Fibroblast of pulmonary artery (primary cell): ENCODE measurements at regions not wholly inside any gene's neighbourhood (a gene's known extent, or its start where the extent isn't known, plus 50 kb on each side); places are given as distances from the start of the nearest gene placed in this dataset.
"Not testable (repeated sequence)": the region's sequence is repeated elsewhere in the genome, so short reads cannot be mapped to it uniquely, and the experiment has no call there.

ENCODE experiments used
- DNase-seq: peaks from one replicate; pipeline ENCODE4 v3.0.0-alpha.2; 2010; ENCODE audit warnings: low read depth
- H3K4me3 ChIP-seq: replicated peaks from 2 replicates; pipeline ENCODE4 v1.5.1; 2011; ENCODE audit warnings: low read depth, mild to moderate bottlenecking, control low read depth, low read length, moderate library complexity
- TF ChIP-seq, protein P1 (sequence below): IDR thresholded peaks from 2 replicates; pipeline ENCODE4 v1.5.1; 2011; ENCODE audit warnings: mild to moderate bottlenecking, control low read depth, low read length, inconsistent platforms; ENCODE audit errors: missing control alignments

DNA sequence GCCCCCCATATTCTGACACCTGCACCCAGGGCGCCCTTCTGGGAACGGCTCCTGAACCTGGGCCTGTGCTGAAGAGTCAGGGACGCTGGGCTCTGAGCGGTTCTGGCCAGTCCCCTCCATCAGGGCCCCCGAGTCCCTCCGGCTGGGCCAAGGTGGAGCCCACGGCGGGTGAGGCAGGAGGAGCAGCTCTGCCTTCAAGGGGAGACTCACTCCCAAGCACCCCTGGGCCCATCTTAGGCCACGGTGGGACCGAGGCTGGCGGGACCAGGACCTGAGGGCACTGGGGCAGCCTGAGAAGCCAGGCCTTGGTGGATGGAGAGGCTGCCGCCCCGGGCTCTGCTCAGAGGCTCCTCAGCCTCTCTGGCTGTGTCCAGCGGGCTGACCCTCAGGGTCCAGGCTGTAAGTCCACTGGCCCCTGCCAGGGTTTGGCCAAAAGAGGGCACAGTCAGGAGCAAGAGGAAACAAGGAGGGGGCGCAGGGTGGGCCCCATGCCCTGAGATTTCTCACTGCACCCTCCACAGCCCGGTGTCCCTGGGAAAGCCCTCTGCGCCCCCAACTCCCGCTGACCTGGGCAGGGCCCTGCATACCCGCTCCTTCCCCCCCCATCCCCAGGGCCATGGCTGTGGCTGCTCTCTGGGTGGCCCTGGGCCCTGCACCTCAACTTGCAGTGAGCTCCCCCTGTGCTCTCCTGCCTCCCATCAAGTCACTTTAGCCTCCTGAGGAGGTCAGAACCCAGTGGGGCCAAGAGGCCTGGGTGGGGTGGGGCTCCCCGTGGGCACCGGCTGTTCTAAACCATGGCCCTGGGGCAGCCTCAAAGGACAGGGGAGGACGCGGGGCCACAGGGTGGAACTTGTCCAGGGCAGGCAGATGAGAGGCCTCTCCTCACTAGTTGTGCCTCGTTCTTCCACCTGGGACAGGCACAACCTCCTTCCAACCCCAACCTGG lies 266.4 kb upstream of the SFSWAP start:
- TF ChIP-seq, protein P1, sequence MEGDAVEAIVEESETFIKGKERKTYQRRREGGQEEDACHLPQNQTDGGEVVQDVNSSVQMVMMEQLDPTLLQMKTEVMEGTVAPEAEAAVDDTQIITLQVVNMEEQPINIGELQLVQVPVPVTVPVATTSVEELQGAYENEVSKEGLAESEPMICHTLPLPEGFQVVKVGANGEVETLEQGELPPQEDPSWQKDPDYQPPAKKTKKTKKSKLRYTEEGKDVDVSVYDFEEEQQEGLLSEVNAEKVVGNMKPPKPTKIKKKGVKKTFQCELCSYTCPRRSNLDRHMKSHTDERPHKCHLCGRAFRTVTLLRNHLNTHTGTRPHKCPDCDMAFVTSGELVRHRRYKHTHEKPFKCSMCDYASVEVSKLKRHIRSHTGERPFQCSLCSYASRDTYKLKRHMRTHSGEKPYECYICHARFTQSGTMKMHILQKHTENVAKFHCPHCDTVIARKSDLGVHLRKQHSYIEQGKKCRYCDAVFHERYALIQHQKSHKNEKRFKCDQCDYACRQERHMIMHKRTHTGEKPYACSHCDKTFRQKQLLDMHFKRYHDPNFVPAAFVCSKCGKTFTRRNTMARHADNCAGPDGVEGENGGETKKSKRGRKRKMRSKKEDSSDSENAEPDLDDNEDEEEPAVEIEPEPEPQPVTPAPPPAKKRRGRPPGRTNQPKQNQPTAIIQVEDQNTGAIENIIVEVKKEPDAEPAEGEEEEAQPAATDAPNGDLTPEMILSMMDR: no peak
- no peak overlapping the region for H3K4me3 ChIP-seq
- no peak for DNase-seq

GRCh38 chr12:131445184-131445774 lies 265.6 kb upstream of the SFSWAP start:
- TF ChIP-seq, protein P1: no peak
- DNase-seq: no peak
- H3K4me3 ChIP-seq: no peak overlapping the region

DNA sequence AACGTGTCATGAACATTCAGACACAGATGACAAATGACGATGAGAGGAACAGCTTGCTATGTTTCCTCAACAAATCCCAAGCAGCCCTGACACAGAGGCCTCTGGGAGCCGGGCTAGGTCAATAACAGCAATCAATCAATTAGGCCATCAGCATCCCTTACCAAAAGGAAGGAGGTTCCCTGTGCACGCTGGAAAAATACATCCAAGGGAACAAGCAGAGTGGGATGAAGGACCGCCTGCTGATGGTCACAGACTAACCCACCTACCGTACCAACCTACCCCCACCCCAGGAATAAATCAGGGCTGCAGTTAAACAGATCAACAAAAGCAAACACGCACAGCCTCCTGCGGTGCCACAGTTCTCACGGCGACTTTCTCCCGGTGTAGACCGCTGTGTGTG lies 265.1 kb upstream of the SFSWAP start:
- DNase-seq: no peak
- H3K4me3 ChIP-seq: no peak overlapping the region
- TF ChIP-seq, protein P1: no peak

DNA sequence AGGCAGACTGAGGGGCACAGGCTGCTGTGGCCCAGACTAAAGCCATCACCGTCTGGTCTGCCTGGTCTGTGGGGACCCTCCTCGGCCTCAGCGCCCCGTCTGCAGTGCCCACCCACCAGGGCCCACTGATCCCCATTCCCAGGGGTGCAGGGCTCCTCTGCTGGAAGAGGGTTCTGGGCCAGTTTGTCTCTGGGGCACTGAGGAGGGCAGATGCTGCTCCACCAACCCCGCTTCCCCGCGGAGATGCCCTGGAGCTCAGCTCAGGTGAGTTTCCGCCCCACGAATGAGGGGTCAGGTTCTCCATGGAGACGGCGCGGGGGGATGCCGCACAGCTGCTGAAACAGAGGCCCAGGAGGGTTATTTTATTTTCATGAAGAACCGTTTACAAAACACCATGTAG lies 263.3 kb upstream of the SFSWAP start:
- DNase-seq, H3K4me3 ChIP-seq: not testable (repeated sequence)

DNA sequence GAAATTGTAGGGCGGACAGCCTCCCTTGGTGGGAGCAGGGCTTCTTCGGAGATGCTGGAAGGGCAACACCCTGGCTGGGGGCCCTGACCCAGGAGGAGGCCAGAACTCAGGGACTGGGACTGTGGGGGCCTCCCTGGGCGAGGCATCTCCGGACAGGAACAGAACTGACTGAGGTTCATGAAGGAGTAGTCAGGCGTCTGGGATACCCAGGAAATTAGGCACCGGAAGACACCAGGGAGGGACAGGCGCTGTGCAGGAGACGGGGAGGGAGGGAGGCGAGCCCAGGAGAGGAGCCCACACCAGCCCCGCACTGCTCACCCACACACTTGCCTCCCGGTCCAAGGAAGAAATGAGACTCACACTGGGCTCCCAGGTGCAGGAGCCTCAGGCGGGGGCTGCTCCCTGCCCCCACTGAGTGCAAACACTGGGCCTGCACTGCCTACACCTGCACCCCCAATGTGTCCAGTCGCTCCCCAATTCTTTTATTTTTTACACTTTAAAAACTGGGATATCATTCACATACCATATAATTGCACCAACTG lies 262.6 kb upstream of the SFSWAP start:
- no peak for DNase-seq
- TF ChIP-seq, protein P1: no peak
- H3K4me3 ChIP-seq: no peak overlapping the region

- TF ChIP-seq, protein P1: no peak
- H3K4me3 ChIP-seq: no peak overlapping the region
These were observed 261.9 kb upstream of the SFSWAP start for GRCh38 chr12:131449027-131449426.

DNA sequence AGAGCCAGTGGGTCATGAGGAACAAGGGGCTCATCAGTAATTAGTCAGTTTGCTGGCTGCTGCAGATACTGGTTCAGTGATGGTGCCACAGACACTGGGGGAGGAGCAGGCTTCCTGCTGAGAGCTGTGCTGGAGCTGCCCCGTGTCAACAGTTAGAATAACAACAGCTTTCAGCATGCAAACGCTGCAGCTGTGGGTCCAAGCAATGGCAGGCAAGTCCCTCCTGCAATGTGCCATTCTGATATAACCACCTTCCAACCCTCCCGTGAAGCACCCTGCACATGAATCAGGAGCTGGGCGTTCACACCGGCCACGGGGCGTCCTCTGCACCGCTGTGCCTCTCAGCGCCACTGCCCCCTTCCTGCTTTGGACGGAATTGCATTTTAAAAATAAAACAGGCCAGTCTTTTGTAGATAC lies 258.4 kb upstream of the SFSWAP start:
- H3K4me3 ChIP-seq: no peak overlapping the region
- DNase-seq: no peak
- TF ChIP-seq, protein P1: no peak

More at GRCh38 chr12:131449027-131449426, 261.9 kb upstream of the SFSWAP start:
- no peak for DNase-seq
